ENCODE measurements at regions not wholly inside any gene's neighbourhood (a gene's known extent, or its start where the extent isn't known, plus 50 kb on each side); places are given as distances from the start of the nearest gene placed in this dataset.

- no peak overlapping the region for H3K4me3 ChIP-seq
- H3K79me2 ChIP-seq (ENCODE audit: control insufficient read depth, insufficient read depth, low read length), result no peaks in the 10 kb centered on the region
- no peaks in the 10 kb centered on the region for H3K36me3 ChIP-seq (ENCODE audit: control insufficient read depth, insufficient read depth, low read length)
- peaks cover 4% of the 10 kb centered on the region; the same call in 1 of the 2 replicates for H3K9me3 ChIP-seq (replicated peaks; ENCODE audit: control insufficient read depth, insufficient read depth, low read depth, low read length)
- no peak for ATAC-seq
- TF ChIP-seq HDGF (IDR thresholded peaks at IDR 0.05) (no peak), ZNF655 (CRISPR knock-in tag; IDR thresholded peaks at IDR 0.05) (no peak), KLF10 (CRISPR knock-in tag; IDR thresholded peaks at IDR 0.05) (no peak), SLC30A9 (CRISPR knock-in tag; IDR thresholded peaks at IDR 0.05) (no peak), ESRRA (IDR thresholded peaks at IDR 0.05; ENCODE audit: borderline replicate concordance, low read depth) (no peak), HMGN3 (IDR thresholded peaks at IDR 0.05; ENCODE audit: borderline replicate concordance, extremely low read depth, insufficient read length, low read depth, low read length) (no peak), ZNF507 (tag; conservative IDR thresholded peaks at IDR 0.05) (no peak), TRIM24 (IDR thresholded peaks at IDR 0.05) (no peak), GABPB2 (CRISPR knock-in tag; conservative IDR thresholded peaks at IDR 0.05) (no peak), IRF9 (tag; IDR thresholded peaks at IDR 0.05) (no peak), HMG20A (CRISPR knock-in tag; conservative IDR thresholded peaks at IDR 0.05) (no peak), ZNF79 (CRISPR knock-in tag; IDR thresholded peaks at IDR 0.05; ENCODE audit: low read depth) (no peak), ZNF143 (CRISPR knock-in tag; IDR thresholded peaks at IDR 0.05) (no peak), CREBBP (IDR thresholded peaks at IDR 0.05; ENCODE audit: low read depth, low read length) (no peak), ZFP91 (CRISPR knock-in tag; IDR thresholded peaks at IDR 0.05) (no peak)
- no peak overlapping the region for H3K9ac ChIP-seq (ENCODE audit: insufficient read depth in 1 of 2, low read depth in 2 of 2, low read length in 2 of 2)
- H2AFZ ChIP-seq (ENCODE audit: low read depth, low read length), result no peak overlapping the region
- H3K27ac ChIP-seq (ENCODE audit: extremely low read depth, low read depth, low read length), result no peak overlapping the region
- 0% methylated on average over 1 of the region's 1 CpG for WGBS (ENCODE audit: insufficient coverage, low coverage, missing lambda C conversion rate)
- intact Hi-C loops (cut with micrococcal nuclease), result no loop called here
- no peaks in the 10 kb centered on the region for H4K20me1 ChIP-seq (replicated peaks; ENCODE audit: control insufficient read depth, insufficient read depth, low read length)
- DNase-seq (ENCODE audit: extremely low read depth in 1 of 4, low spot score in 3 of 4), result no peak
- BruUV-seq (replicated peaks), result no TSS peak
- H3K4me2 ChIP-seq (ENCODE audit: insufficient read depth, low read length), result no peak overlapping the region
- H3K27me3 ChIP-seq (ENCODE audit: control insufficient read depth in 2 of 2, insufficient read depth in 2 of 2, low read length in 2 of 2), result no peaks in the 10 kb centered on the region
- no peaks in the 10 kb centered on the region for H3K9me1 ChIP-seq (ENCODE audit: control insufficient read depth, insufficient read depth, low read length)
- in situ Hi-C loops (cut with MboI), result no loop called here
- POLR2A ChIA-PET, result no interaction called here
- no peak for FAIRE-seq
- H3K4me1 ChIP-seq (replicated peaks in 1 of 2; ENCODE audit: control insufficient read depth in 2 of 2, insufficient read depth in 2 of 2, low read length in 2 of 2), result no peaks in the 10 kb centered on the region
- CTCF ChIA-PET (ENCODE audit: low intra/inter-chr PET ratio), result no interaction called here
Observed at GRCh38 chr3:130604806-130605205, 87.8 kb downstream of the COL6A6 start.
